Parathyroid adenoma (tissue), 2 donors: ENCODE measurements at regions not wholly inside any gene's neighbourhood (a gene's known extent, or its start where the extent isn't known, plus 50 kb on each side); places are given as distances from the start of the nearest gene placed in this dataset.

Experiments
- H2AFZ ChIP-seq: fragments of 300-600 bp; sonication (generic); one replicate; pipeline ENCODE4 v1.7.0; 2017; ENCODE audit warnings: antibody characterized with exemption, mild to moderate bottlenecking
- H3K27ac ChIP-seq: fragments of 300-600 bp; sonication (generic); one replicate; pipeline ENCODE4 v1.7.0; 2017
- H3K27me3 ChIP-seq: fragments of 300-600 bp; sonication (generic); one replicate; pipeline ENCODE4 v1.7.0; 2017; ENCODE audit warnings: low read length; ENCODE audit not compliant: control insufficient read depth, insufficient read depth
- H3K36me3 ChIP-seq: fragments of 300-600 bp; sonication (generic); one replicate; pipeline ENCODE4 v1.7.0; 2017; ENCODE audit warnings: low read length; ENCODE audit not compliant: control insufficient read depth, insufficient read depth
- H3K4me1 ChIP-seq: fragments of 300-600 bp; sonication (generic); one replicate; pipeline ENCODE4 v1.7.0; 2017; ENCODE audit warnings: control low read depth
- H3K4me2 ChIP-seq: fragments of 300-600 bp; sonication (generic); one replicate; pipeline ENCODE4 v1.7.0; 2017; ENCODE audit warnings: low read length
- H3K4me3 ChIP-seq: fragments of 300-600 bp; sonication (generic); one replicate; pipeline ENCODE4 v1.7.0; 2017; ENCODE audit warnings: low read depth, low read length
- H3K79me2 ChIP-seq: fragments of 300-600 bp; sonication (generic); one replicate; pipeline ENCODE4 v1.7.0; 2017; ENCODE audit warnings: control low read depth
- H3K9ac ChIP-seq: fragments of 300-600 bp; sonication (generic); one replicate; pipeline ENCODE4 v1.7.0; 2017; ENCODE audit warnings: mild to moderate bottlenecking
- H3K9me3 ChIP-seq: fragments of 300-600 bp; sonication (generic); one replicate; pipeline ENCODE4 v1.7.0; 2017; ENCODE audit warnings: low read length; ENCODE audit not compliant: control insufficient read depth
- TF ChIP-seq, protein P1 (sequence below): fragments of 300-600 bp; sonication (generic); IDR thresholded peaks from one replicate; pipeline ENCODE4 v1.7.0; 2017; ENCODE audit warnings: antibody characterized with exemption, mild to moderate bottlenecking
- donor health status: primary hyperparathyroidism.

- Histone ChIP-seq H3K4me1 (peaks cover 4% of the 10 kb centered on the region), H3K27me3 (no peaks in the 10 kb centered on the region), H2AFZ (no peak overlapping the region), H3K9me3 (no peaks in the 10 kb centered on the region), H3K4me3 (no peak overlapping the region), H3K27ac (no peak overlapping the region), H3K4me2 (no peak overlapping the region), H3K36me3 (no peaks in the 10 kb centered on the region), H3K79me2 (no peaks in the 10 kb centered on the region), H3K9ac (no peak overlapping the region)
- TF ChIP-seq, protein P1, sequence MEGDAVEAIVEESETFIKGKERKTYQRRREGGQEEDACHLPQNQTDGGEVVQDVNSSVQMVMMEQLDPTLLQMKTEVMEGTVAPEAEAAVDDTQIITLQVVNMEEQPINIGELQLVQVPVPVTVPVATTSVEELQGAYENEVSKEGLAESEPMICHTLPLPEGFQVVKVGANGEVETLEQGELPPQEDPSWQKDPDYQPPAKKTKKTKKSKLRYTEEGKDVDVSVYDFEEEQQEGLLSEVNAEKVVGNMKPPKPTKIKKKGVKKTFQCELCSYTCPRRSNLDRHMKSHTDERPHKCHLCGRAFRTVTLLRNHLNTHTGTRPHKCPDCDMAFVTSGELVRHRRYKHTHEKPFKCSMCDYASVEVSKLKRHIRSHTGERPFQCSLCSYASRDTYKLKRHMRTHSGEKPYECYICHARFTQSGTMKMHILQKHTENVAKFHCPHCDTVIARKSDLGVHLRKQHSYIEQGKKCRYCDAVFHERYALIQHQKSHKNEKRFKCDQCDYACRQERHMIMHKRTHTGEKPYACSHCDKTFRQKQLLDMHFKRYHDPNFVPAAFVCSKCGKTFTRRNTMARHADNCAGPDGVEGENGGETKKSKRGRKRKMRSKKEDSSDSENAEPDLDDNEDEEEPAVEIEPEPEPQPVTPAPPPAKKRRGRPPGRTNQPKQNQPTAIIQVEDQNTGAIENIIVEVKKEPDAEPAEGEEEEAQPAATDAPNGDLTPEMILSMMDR, result no peak
Measured at GRCh38 chr4:3365871-3366842, 73.3 kb downstream of the RGS12 start.

- Histone ChIP-seq H3K79me2 (no peaks in the 10 kb centered on the region), H3K27me3 (no peaks in the 10 kb centered on the region), H3K4me3 (no peak overlapping the region), H3K36me3 (no peaks in the 10 kb centered on the region), H3K27ac (no peak overlapping the region), H3K4me1 (peaks cover 4% of the 10 kb centered on the region), H3K9ac (no peak overlapping the region), H3K4me2 (no peak overlapping the region), H2AFZ (no peak overlapping the region), H3K9me3 (no peaks in the 10 kb centered on the region)
- TF ChIP-seq, protein P1, result no peak
Measured at GRCh38 chr4:3366893-3367775, 74.3 kb downstream of the RGS12 start.

DNA sequence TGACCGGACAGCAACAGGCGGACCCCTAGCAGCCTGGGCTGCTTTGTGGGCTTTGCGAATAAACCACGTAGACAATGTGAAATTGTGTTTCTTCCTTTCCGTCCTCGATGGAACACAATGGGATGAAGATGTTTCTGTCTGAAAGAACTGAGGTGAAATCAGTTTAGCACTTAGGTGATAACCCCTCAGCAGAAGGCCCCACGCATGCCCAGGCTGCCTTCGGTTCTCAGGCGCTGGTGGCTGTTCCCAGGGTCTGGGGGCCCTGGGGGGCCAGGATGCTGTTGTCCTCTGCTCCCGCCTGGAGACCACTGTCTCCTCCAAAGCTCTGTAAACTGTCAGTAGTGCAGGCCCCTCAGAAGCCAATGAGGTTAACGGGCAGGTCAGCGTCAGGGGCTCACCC, 73.9 kb upstream of the HGFAC start:
- Histone ChIP-seq H3K4me1 (peaks cover 4% of the 10 kb centered on the region), H3K27me3 (no peaks in the 10 kb centered on the region), H3K4me2 (no peak overlapping the region), H3K36me3 (no peaks in the 10 kb centered on the region), H3K4me3 (no peak overlapping the region), H3K9ac (no peak overlapping the region), H2AFZ (no peak overlapping the region), H3K9me3 (no peaks in the 10 kb centered on the region), H3K79me2 (no peaks in the 10 kb centered on the region), H3K27ac (no peak overlapping the region)
- TF ChIP-seq, protein P1, result no peak

DNA sequence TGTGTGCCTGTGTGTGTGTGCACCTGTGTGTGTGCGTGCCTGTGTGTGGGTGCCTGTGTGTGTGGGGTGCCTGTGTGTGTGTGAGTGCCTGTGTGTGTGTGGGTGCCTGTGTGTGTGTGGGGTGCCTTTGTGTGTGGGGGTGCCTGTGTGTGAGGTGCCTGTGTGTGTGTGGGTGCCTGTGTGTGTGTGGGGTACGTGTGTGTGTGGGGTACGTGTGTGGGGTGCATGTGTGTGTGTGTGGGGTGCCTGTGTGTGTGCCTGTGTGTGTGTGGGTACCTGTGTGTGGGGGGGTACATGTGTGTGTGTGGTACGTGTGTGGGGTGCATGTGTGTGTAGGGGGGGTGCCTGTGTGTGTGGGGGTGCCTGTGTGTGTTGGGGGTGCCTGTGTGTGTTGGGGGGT, 73.4 kb upstream of the HGFAC start:
- Histone ChIP-seq H3K9me3 (no peaks in the 10 kb centered on the region), H3K4me1 (peaks cover 4% of the 10 kb centered on the region), H3K9ac (no peak overlapping the region), H3K79me2 (no peaks in the 10 kb centered on the region), H3K4me2 (no peak overlapping the region), H2AFZ (no peak overlapping the region), H3K4me3 (no peak overlapping the region), H3K27me3 (no peaks in the 10 kb centered on the region), H3K27ac (no peak overlapping the region), H3K36me3 (no peaks in the 10 kb centered on the region)
- TF ChIP-seq, protein P1, result no peak
